HCT116 (cell line): ENCODE measurements at regions not wholly inside any gene's neighbourhood (a gene's known extent, or its start where the extent isn't known, plus 50 kb on each side); places are given as distances from the start of the nearest gene placed in this dataset.

Source experiments
- ATAC-seq: fragments of 200-7000 bp; cut with Tn5 transposase; 2 replicates; pipeline ENCODE4 v1.9.1; 2020; ENCODE audit warnings: mild to moderate bottlenecking, moderate library complexity
- BruUV-seq: library from RNA; stranded (reverse); fragments of 400-500 nt; replicated peaks from 2 replicates; lab custom pipeline; 2021; lab: Mats Ljungman, UMichigan
- CTCF ChIA-PET: fragments of 300-600 bp; sonication (Branson Sonifier 250); formaldehyde crosslinking; loops from one replicate; lab custom pipeline; 2021; ENCODE audit warnings: antibody characterized with exemption; lab: Charles Lee
- POLR2A ChIA-PET: fragments of 300-600, 350-600 bp; sonication (Branson Sonifier 250); formaldehyde crosslinking; loops from one replicate; lab custom pipeline; 2021; ENCODE audit warnings: antibody characterized with exemption; lab: Charles Lee
- RAD21 ChIA-PET, 2 experiments: fragments of 300-600 bp; sonication (Branson Sonifier 250); formaldehyde crosslinking; loops; one replicate each; lab custom pipeline; 2023; ENCODE audit warnings: low total read pairs in 2 of 2; ENCODE audit not compliant: uncharacterized antibody in 2 of 2, unreplicated experiment in 2 of 2, low non-redundant PET in 1 of 2; lab: Charles Lee
- DNase-seq: peaks from one replicate; pipeline ENCODE4 v3.0.0-alpha.2; 2010; ENCODE audit warnings: low read depth, low spot score
- H2AFZ ChIP-seq: fragments of 200-600 bp; shearing (Covaris generic), sonication (generic); 2 replicates; pipeline ENCODE4 v1.6.1; 2017; ENCODE audit warnings: low read depth, mixed run types, mixed read lengths, antibody characterized with exemption, low read length; ENCODE audit not compliant: poor library complexity, severe bottlenecking
- H3K27ac ChIP-seq: 2 replicates; pipeline ENCODE4 v1.5.1; 2012; ENCODE audit warnings: low read depth, low read length
- H3K27me3 ChIP-seq: fragments of 200-600 bp; sonication (generic); 2 replicates; pipeline ENCODE4 v1.6.1; 2016; ENCODE audit warnings: mixed run types, low read length, mixed read lengths; ENCODE audit not compliant: insufficient read depth
- H3K36me3 ChIP-seq, 2 experiments: fragments of 200-500 bp in 1 of 2; fragments of 200-600 bp in 1 of 2; sonication (Bioruptor generic) in 1 of 2; sonication (generic) in 1 of 2; 2 replicates each; pipeline versions ENCODE4 v1.5.1 to v1.6.1; 2014 to 2016; ENCODE audit warnings: low read length in 2 of 2, inconsistent platforms in 1 of 2, mixed read lengths in 1 of 2, mixed run types in 1 of 2; ENCODE audit not compliant: insufficient read depth in 2 of 2, control insufficient read depth in 1 of 2
- H3K4me1 ChIP-seq, 2 experiments: fragments of 200-600 bp in 1 of 2; sonication (generic) in 1 of 2; 2 replicates each; pipeline versions ENCODE4 v1.5.1 to v1.6.1; 2012 to 2017; ENCODE audit warnings: low read length in 2 of 2, inconsistent platforms in 1 of 2, mild to moderate bottlenecking in 1 of 2, mixed read lengths in 1 of 2, mixed run types in 1 of 2, moderate library complexity in 1 of 2; ENCODE audit not compliant: insufficient read depth in 2 of 2, control insufficient read depth in 1 of 2
- H3K4me2 ChIP-seq: fragments of 200-600 bp; sonication (generic); 2 replicates; pipeline ENCODE4 v1.6.1; 2017; ENCODE audit warnings: mixed run types, low read length, mixed read lengths
- H3K4me3 ChIP-seq, 2 experiments: fragments of 200-600 bp in 1 of 2; sonication (generic) in 1 of 2; replicated peaks in 1 of 2; 2 replicates each; pipeline ENCODE4 v1.5.1; 2011 to 2016; ENCODE audit warnings: low read length in 2 of 2, control low read depth in 1 of 2, low read depth in 1 of 2, mild to moderate bottlenecking in 1 of 2, mixed read lengths in 1 of 2, mixed run types in 1 of 2
- H3K79me2 ChIP-seq: fragments of 200-600 bp; sonication (generic); 2 replicates; pipeline ENCODE4 v1.6.1; 2017; ENCODE audit warnings: mild to moderate bottlenecking, mixed run types, low read length, moderate library complexity, mixed read lengths; ENCODE audit not compliant: insufficient read depth
- H3K9ac ChIP-seq: fragments of 200-600 bp; sonication (generic); 2 replicates; pipeline ENCODE4 v1.6.1; 2016; ENCODE audit warnings: low read length, mixed read lengths
- H3K9me2 ChIP-seq: fragments of 200-600 bp; sonication (generic), shearing (Covaris generic); 2 replicates; pipeline ENCODE4 v1.6.1; 2017; ENCODE audit warnings: mixed run types, mild to moderate bottlenecking, moderate library complexity; ENCODE audit not compliant: insufficient read depth
- H3K9me3 ChIP-seq, 2 experiments: fragments of 200-500 bp in 1 of 2; fragments of 200-600 bp in 1 of 2; sonication (Bioruptor generic) in 1 of 2; sonication (generic) in 1 of 2; 2 replicates each; pipeline ENCODE4 v1.6.1; 2014 to 2017; ENCODE audit warnings: low read length in 2 of 2, mixed read lengths in 2 of 2, inconsistent platforms in 1 of 2, low read depth in 1 of 2, mild to moderate bottlenecking in 1 of 2, mixed run types in 1 of 2, moderate library complexity in 1 of 2; ENCODE audit not compliant: control insufficient read depth in 1 of 2, insufficient read depth in 1 of 2
- H4K20me1 ChIP-seq: fragments of 200-600 bp; sonication (generic), shearing (Covaris generic); 2 replicates; pipeline ENCODE4 v1.6.1; 2017; ENCODE audit warnings: mixed run types, mild to moderate bottlenecking, moderate library complexity; ENCODE audit not compliant: insufficient read depth
- ATF3 ChIP-seq: IDR thresholded peaks from 2 replicates; pipeline ENCODE4 v1.6.1; 2012
- CBX3 ChIP-seq: IDR thresholded peaks from 2 replicates; pipeline ENCODE4 v1.6.1; 2012; ENCODE audit warnings: low read depth
- CEBPB ChIP-seq: IDR thresholded peaks from 2 replicates; pipeline ENCODE4 v1.6.1; 2012; ENCODE audit warnings: low read depth
- ELF1 ChIP-seq: IDR thresholded peaks from 2 replicates; pipeline ENCODE4 v1.6.1; 2012; ENCODE audit warnings: low read depth, borderline replicate concordance
- EZH2phosphoT487 ChIP-seq: fragments of 200-600 bp; IDR thresholded peaks from 2 replicates; pipeline ENCODE4 v1.6.1; 2018; ENCODE audit warnings: antibody characterized with exemption, borderline replicate concordance
- FOSL1 ChIP-seq: IDR thresholded peaks from 2 replicates; pipeline ENCODE4 v1.6.1; 2012; ENCODE audit warnings: low read depth
- MAX ChIP-seq: IDR thresholded peaks from 2 replicates; pipeline ENCODE4 v1.6.1; 2012
- POLR2A ChIP-seq: IDR thresholded peaks from 2 replicates; pipeline ENCODE4 v1.7.0; 2011; ENCODE audit warnings: borderline replicate concordance; ENCODE audit not compliant: insufficient read depth, insufficient read length; ENCODE audit errors: extremely low read depth
- POLR2AphosphoS5 ChIP-seq: IDR thresholded peaks from 2 replicates; pipeline ENCODE4 v1.6.1; 2011; ENCODE audit warnings: mild to moderate bottlenecking, low read depth, low read length, moderate library complexity
- REST ChIP-seq: IDR thresholded peaks from 2 replicates; pipeline ENCODE4 v1.6.1; 2012; ENCODE audit warnings: low read depth
- SRF ChIP-seq: IDR thresholded peaks from 2 replicates; pipeline ENCODE4 v1.6.1; 2012; ENCODE audit warnings: low read depth
- TCF7L2 ChIP-seq: IDR thresholded peaks from 2 replicates; pipeline ENCODE4 v1.7.0; 2011; ENCODE audit warnings: borderline replicate concordance, inconsistent platforms; ENCODE audit not compliant: insufficient read depth, insufficient read length; ENCODE audit errors: extremely low read depth
- YY1 ChIP-seq: IDR thresholded peaks from 2 replicates; pipeline ENCODE4 v1.6.1; 2011; ENCODE audit warnings: low read length, low read depth, moderate library complexity, mild to moderate bottlenecking; ENCODE audit not compliant: insufficient replicate concordance; ENCODE audit errors: extremely low read depth
- ZBTB33 ChIP-seq: IDR thresholded peaks from 2 replicates; pipeline ENCODE4 v1.6.1; 2011; ENCODE audit warnings: mild to moderate bottlenecking, low read length, moderate library complexity; ENCODE audit not compliant: insufficient replicate concordance; ENCODE audit errors: extremely low read depth
- ZNF274 ChIP-seq: fragments of 200-500 bp; sonication (Bioruptor generic); IDR thresholded peaks from 2 replicates; pipeline ENCODE4 v1.6.1; 2014; ENCODE audit warnings: mild to moderate bottlenecking, low read depth, low read length, inconsistent platforms
- intact Hi-C: fragments of 100-400 bp; cut with micrococcal nuclease; formaldehyde crosslinking; loops from 2 replicates; pipeline ENCODE4 v1.10.0; 2022

- Histone ChIP-seq H3K4me2 (no peak overlapping the region), H3K9ac (no peak overlapping the region), H3K36me3 (no peaks in the 10 kb centered on the region), H3K4me1 (no peaks in the 10 kb centered on the region), H4K20me1 (no peaks in the 10 kb centered on the region; the same call in 1 of the 2 replicates), H3K79me2 (no peaks in the 10 kb centered on the region), H2AFZ (no peak overlapping the region)
- DNase-seq = no peak
- intact Hi-C loops = no loop called here
- CTCF ChIA-PET = no interaction called here
- POLR2A ChIA-PET = no interaction called here
- ATAC-seq = no peak
- no TSS peak for BruUV-seq
- TF ChIP-seq CEBPB = no peak
- TF ChIP-seq REST = no peak
- no peak for TF ChIP-seq EZH2phosphoT487
- no peak for TF ChIP-seq POLR2A
- no peak for TF ChIP-seq ZNF274
- TF ChIP-seq ATF3 = no peak
- TF ChIP-seq CBX3 = no peak
- no peak for TF ChIP-seq TCF7L2
- TF ChIP-seq MAX = no peak
- TF ChIP-seq POLR2AphosphoS5 = no peak
- TF ChIP-seq ZBTB33 = no peak
- TF ChIP-seq SRF = no peak
- no peak for TF ChIP-seq YY1
- TF ChIP-seq ELF1 = no peak
- TF ChIP-seq FOSL1 = no peak
- TF ChIP-seq, all 23 proteins: peak for 0
- Histone ChIP-seq H3K9me2 (no peaks in the 10 kb centered on the region), H3K27me3 (peaks cover 27% of the 10 kb centered on the region), H3K27ac (no peak overlapping the region), H3K9me3 (no peaks in the 10 kb centered on the region), H3K4me3 (no peak overlapping the region)
- RAD21 ChIA-PET = no interaction called here
Observed at GRCh38 chr5:5650242-5650641, 227.8 kb downstream of the ICE1 start.
